ENCODE measurements at regions not wholly inside any gene's neighbourhood (a gene's known extent, or its start where the extent isn't known, plus 50 kb on each side); places are given as distances from the start of the nearest gene placed in this dataset.

- no peaks in the 10 kb centered on the region for H3K36me3 ChIP-seq
- intact Hi-C loops (cut with DNase I), result no loop called here
- H3K27ac ChIP-seq (replicated peaks in 1 of 4), result no peak overlapping the region
- peaks cover 0 to 5% (median 0%) of the 10 kb centered on the region in 4 donors for H3K9me3 ChIP-seq
- H3K4me1 ChIP-seq, result no peaks in the 10 kb centered on the region
- no peak for TF ChIP-seq POLR2AphosphoS5 (IDR thresholded peaks at IDR 0.05)
- no peak for TF ChIP-seq POLR2A (IDR thresholded peaks at IDR 0.05; ENCODE audit: low read depth)
- no peak for TF ChIP-seq CTCF (IDR thresholded peaks at IDR 0.05)
- no peak for TF ChIP-seq EP300 (IDR thresholded peaks at IDR 0.05)
- no peak overlapping the region for H3K4me3 ChIP-seq
- no peaks in the 10 kb centered on the region for H3K27me3 ChIP-seq
- whole genome bisulfite sequencing, result 54% methylated on average over 2 of the region's 2 CpGs
- DNase-seq (ENCODE audit: extremely low spot score), result no peak
Measured at GRCh38 chr11:104792861-104793260, 105.4 kb downstream of the CASP12 start.

GRCh38 chr11:104791896-104792295 is 106.4 kb downstream of the CASP12 start:
- intact Hi-C loops (cut with DNase I), result no loop called here
- Histone ChIP-seq H3K9me3 (peaks cover 0 to 5% (median 0%) of the 10 kb centered on the region in 4 donors), H3K36me3 (no peaks in the 10 kb centered on the region), H3K27ac (replicated peaks in 1 of 4) (no peak overlapping the region), H3K4me1 (no peaks in the 10 kb centered on the region), H3K27me3 (no peaks in the 10 kb centered on the region), H3K4me3 (no peak overlapping the region)
- 91% methylated on average over 2 of the region's 2 CpGs for WGBS
- no peak for DNase-seq (ENCODE audit: extremely low spot score)
- no peak for TF ChIP-seq CTCF (IDR thresholded peaks at IDR 0.05)
- no peak for TF ChIP-seq POLR2AphosphoS5 (IDR thresholded peaks at IDR 0.05)
- no peak for TF ChIP-seq POLR2A (IDR thresholded peaks at IDR 0.05; ENCODE audit: low read depth)
- no peak for TF ChIP-seq EP300 (IDR thresholded peaks at IDR 0.05)

- WGBS, result 80% methylated on average over 4 of the region's 4 CpGs
- Histone ChIP-seq H3K27me3 (no peaks in the 10 kb centered on the region), H3K36me3 (no peaks in the 10 kb centered on the region), H3K4me3 (no peak overlapping the region), H3K4me1 (no peaks in the 10 kb centered on the region), H3K27ac (replicated peaks in 1 of 4) (no peak overlapping the region), H3K9me3 (no peaks in the 10 kb centered on the region)
- TF ChIP-seq CTCF (IDR thresholded peaks at IDR 0.05) (no peak), POLR2AphosphoS5 (IDR thresholded peaks at IDR 0.05) (no peak), EP300 (IDR thresholded peaks at IDR 0.05) (no peak), POLR2A (IDR thresholded peaks at IDR 0.05; ENCODE audit: low read depth) (no peak)
- DNase-seq (ENCODE audit: extremely low spot score), result no peak
- intact Hi-C loops (cut with DNase I), result no loop called here
Measured at GRCh38 chr11:104784684-104785460, 113.4 kb downstream of the CASP12 start.

- WGBS, result 97% methylated on average over 2 of the region's 2 CpGs
- H3K27ac ChIP-seq (replicated peaks in 1 of 4), result no peak overlapping the region
- no peaks in the 10 kb centered on the region for H3K4me1 ChIP-seq
- TF ChIP-seq EP300 (IDR thresholded peaks at IDR 0.05), result no peak
- TF ChIP-seq POLR2A (IDR thresholded peaks at IDR 0.05; ENCODE audit: low read depth), result no peak
- no peak for TF ChIP-seq POLR2AphosphoS5 (IDR thresholded peaks at IDR 0.05)
- TF ChIP-seq CTCF (IDR thresholded peaks at IDR 0.05), result no peak
- H3K4me3 ChIP-seq, result no peak overlapping the region
- H3K36me3 ChIP-seq, result no peaks in the 10 kb centered on the region
- no peaks in the 10 kb centered on the region for H3K9me3 ChIP-seq
- H3K27me3 ChIP-seq, result no peaks in the 10 kb centered on the region
- no peak for DNase-seq (ENCODE audit: extremely low spot score)
- intact Hi-C loops (cut with DNase I), result no loop called here
Measured at GRCh38 chr11:104783241-104783640, 115.0 kb downstream of the CASP12 start.

- Histone ChIP-seq H3K27me3 (no peaks in the 10 kb centered on the region), H3K4me3 (no peak overlapping the region), H3K9me3 (no peaks in the 10 kb centered on the region), H3K4me1 (no peaks in the 10 kb centered on the region), H3K27ac (replicated peaks in 1 of 4) (no peak overlapping the region), H3K36me3 (no peaks in the 10 kb centered on the region)
- intact Hi-C loops (cut with DNase I), result no loop called here
- no peak for DNase-seq (ENCODE audit: extremely low spot score)
- 100% methylated on average over 1 of the region's 1 CpG for WGBS
- TF ChIP-seq CTCF (IDR thresholded peaks at IDR 0.05) (no peak), POLR2A (IDR thresholded peaks at IDR 0.05; ENCODE audit: low read depth) (no peak), EP300 (IDR thresholded peaks at IDR 0.05) (no peak), POLR2AphosphoS5 (IDR thresholded peaks at IDR 0.05) (no peak)
Measured at GRCh38 chr11:104782377-104782754, 115.9 kb downstream of the CASP12 start.

Data from esophagus muscularis mucosa (tissue), 4 donors.